Colonic mucosa (tissue), 4 donors: ENCODE measurements at regions not wholly inside any gene's neighbourhood (a gene's known extent, or its start where the extent isn't known, plus 50 kb on each side); places are given as distances from the start of the nearest gene placed in this dataset.
"Not testable (repeated sequence)": the region's sequence is repeated elsewhere in the genome, so short reads cannot be mapped to it uniquely, and the experiment has no call there.

Experiments used
- DNase-seq: peaks from one replicate; pipeline ENCODE4 v3.0.0-alpha.2; 2020
- H3K27ac ChIP-seq: fragments of 200-600 bp; one replicate; pipeline ENCODE4 v1.8.0; 2021
- H3K27me3 ChIP-seq: fragments of 200-600 bp; one replicate; pipeline ENCODE4 v1.8.0; 2021
- H3K36me3 ChIP-seq: fragments of 200-600 bp; one replicate; pipeline ENCODE4 v1.8.0; 2021
- H3K4me1 ChIP-seq: fragments of 200-600 bp; one replicate; pipeline ENCODE4 v1.8.0; 2021; ENCODE audit warnings: mild to moderate bottlenecking
- H3K4me3 ChIP-seq: fragments of 200-600 bp; one replicate; pipeline ENCODE4 v1.8.0; 2021
- H3K9ac ChIP-seq, 2 donors: one replicate each; pipeline ENCODE4 v1.7.0; 2013; ENCODE audit warnings: control low read depth in 2 of 2, low read depth in 2 of 2, low read length in 2 of 2
- H3K9me3 ChIP-seq: fragments of 200-600 bp; one replicate; pipeline ENCODE4 v1.8.0; 2021
- intact Hi-C: fragments of 100-400 bp; cut with DNase I; formaldehyde crosslinking; loops from one replicate; pipeline ENCODE4 v1.14.1; 2022
- TF ChIP-seq, protein P1 (sequence below): fragments of 200-600 bp; IDR thresholded peaks from one replicate; pipeline ENCODE4 v1.8.0; 2022; ENCODE audit warnings: antibody characterized with exemption, mild to moderate bottlenecking
- donor health status: healthy.
- donor health status: DM: no; HTN: no; CAD: no.
- donor health status: DM: no; HTN: no; CAD: no.

DNA sequence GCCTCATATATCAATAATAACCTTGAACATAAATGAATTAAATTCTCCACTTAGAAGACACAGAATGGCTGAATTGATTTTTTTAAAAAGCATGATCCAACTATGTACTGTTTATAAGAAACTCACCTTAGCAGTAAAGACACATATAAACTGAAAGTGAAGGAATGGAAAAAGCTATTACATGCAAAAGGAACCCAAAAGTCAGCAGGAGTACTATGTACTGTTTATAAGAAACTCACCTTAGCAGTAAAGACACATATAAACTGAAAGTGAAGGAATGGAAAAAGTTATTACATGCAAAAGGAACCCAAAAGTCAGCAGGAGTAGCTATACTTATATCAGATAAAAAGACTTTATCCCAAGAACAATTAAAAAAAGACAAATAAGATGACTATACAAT, 204.8 kb downstream of the TMEM161B start:
- no peak overlapping the region for H3K27ac ChIP-seq
- no peaks in the 10 kb centered on the region for H3K4me1 ChIP-seq
- intact Hi-C loops = no loop called here
- DNase-seq = no peak
- no peak overlapping the region for H3K4me3 ChIP-seq
- TF ChIP-seq, protein P1, sequence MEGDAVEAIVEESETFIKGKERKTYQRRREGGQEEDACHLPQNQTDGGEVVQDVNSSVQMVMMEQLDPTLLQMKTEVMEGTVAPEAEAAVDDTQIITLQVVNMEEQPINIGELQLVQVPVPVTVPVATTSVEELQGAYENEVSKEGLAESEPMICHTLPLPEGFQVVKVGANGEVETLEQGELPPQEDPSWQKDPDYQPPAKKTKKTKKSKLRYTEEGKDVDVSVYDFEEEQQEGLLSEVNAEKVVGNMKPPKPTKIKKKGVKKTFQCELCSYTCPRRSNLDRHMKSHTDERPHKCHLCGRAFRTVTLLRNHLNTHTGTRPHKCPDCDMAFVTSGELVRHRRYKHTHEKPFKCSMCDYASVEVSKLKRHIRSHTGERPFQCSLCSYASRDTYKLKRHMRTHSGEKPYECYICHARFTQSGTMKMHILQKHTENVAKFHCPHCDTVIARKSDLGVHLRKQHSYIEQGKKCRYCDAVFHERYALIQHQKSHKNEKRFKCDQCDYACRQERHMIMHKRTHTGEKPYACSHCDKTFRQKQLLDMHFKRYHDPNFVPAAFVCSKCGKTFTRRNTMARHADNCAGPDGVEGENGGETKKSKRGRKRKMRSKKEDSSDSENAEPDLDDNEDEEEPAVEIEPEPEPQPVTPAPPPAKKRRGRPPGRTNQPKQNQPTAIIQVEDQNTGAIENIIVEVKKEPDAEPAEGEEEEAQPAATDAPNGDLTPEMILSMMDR = no peak
- no peaks in the 10 kb centered on the region for H3K36me3 ChIP-seq
- no peaks in the 10 kb centered on the region for H3K9me3 ChIP-seq
- H3K27me3 ChIP-seq = no peaks in the 10 kb centered on the region
- no peak overlapping the region for H3K9ac ChIP-seq

DNA sequence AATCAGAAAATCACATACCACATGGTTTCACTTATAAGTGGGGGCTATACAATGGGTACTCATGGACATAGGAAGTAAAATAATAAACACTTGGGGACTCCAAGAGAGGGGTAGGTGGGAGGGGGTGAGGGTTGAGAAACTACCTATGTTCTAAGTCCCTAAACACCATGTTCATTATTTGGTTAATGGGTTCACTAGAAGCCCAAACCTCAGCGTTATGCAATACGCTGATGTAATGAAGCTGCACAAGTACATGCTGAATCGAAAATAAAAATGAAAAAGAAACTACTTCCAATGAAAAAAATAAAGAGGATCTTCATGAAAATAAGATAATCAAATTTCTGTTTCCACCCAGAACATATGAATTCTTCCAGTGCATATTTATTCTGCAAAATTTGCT, 208.5 kb downstream of the TMEM161B start:
- Histone ChIP-seq H3K9me3 (no peaks in the 10 kb centered on the region), H3K36me3 (no peaks in the 10 kb centered on the region), H3K9ac (no peak overlapping the region), H3K4me3 (no peak overlapping the region), H3K27ac (no peak overlapping the region), H3K27me3 (no peaks in the 10 kb centered on the region), H3K4me1 (no peaks in the 10 kb centered on the region)
- TF ChIP-seq, protein P1 = no peak
- DNase-seq = no peak
- intact Hi-C loops = no loop called here

DNA sequence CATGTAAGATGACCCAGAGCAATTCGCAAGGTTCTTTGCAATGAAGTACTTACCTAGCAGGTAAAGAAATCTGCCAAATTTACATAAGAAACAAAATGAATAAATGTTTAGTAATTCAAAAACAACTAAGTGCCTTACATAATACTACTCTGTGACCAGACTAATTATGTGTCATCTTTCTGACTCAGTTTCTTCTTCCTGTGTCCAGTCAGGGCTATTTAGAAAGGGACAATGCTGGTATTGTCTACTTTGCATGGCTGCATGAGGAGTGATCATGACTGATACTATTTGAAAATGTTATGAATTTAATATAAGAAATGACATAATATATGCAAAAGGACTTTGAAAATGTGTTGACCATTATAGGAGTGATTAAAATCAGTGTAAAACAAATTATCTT, 210.0 kb downstream of the TMEM161B start:
- DNase-seq = no peak
- H3K9ac ChIP-seq = no peak overlapping the region
- no peaks in the 10 kb centered on the region for H3K4me1 ChIP-seq
- no peaks in the 10 kb centered on the region for H3K27me3 ChIP-seq
- TF ChIP-seq, protein P1 = no peak
- no peak overlapping the region for H3K27ac ChIP-seq
- H3K4me3 ChIP-seq = no peak overlapping the region
- intact Hi-C loops = no loop called here
- H3K36me3 ChIP-seq = no peaks in the 10 kb centered on the region
- no peaks in the 10 kb centered on the region for H3K9me3 ChIP-seq

DNA sequence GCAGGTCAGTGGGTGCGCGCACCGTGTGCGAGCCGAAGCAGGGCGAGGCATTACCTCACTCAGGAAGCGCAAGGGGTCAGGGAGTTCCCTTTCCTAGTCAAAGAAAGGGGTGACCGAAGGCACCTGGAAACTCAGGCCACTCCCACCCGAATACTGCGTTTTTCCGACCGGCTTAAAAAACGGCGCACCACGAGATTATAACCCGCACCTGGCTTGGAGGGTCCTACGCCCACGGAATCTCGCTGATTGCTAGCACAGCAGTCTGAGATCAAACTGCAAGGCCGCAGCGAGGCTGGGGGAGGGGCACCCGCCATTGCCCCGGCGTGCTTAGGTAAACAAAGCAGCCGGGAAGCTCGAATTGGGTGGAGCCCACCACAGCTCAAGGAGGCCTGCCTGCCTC, 216.2 kb downstream of the TMEM161B start:
- DNase-seq, H3K4me1 ChIP-seq, H3K9ac ChIP-seq, intact Hi-C loops, H3K36me3 ChIP-seq, H3K27ac ChIP-seq, H3K4me3 ChIP-seq, H3K27me3 ChIP-seq, H3K9me3 ChIP-seq: not testable (repeated sequence)

DNA sequence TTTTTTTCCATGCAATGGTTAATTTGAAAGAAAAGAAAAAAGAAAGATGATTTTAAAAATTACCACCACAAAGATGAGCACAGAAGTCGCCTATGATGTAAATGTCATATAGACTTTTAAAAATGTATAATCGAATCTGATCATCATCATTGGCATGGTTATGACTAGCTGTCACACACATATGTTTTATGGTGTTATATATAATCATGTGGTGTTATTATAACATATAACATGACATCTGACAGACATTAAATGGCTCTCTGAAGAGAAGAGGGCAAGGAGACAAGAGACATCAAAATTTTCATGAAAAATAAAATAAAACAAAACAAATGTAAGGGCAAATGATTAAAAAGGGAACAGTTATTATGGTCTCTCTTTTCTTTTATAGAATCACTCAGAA, 217.5 kb downstream of the TMEM161B start:
- Histone ChIP-seq H3K36me3 (no peaks in the 10 kb centered on the region), H3K27ac (no peak overlapping the region), H3K9ac (no peak overlapping the region), H3K27me3 (no peaks in the 10 kb centered on the region), H3K4me3 (no peak overlapping the region), H3K4me1 (no peaks in the 10 kb centered on the region), H3K9me3 (no peaks in the 10 kb centered on the region)
- TF ChIP-seq, protein P1 = no peak
- intact Hi-C loops = no loop called here
- DNase-seq = no peak

DNA sequence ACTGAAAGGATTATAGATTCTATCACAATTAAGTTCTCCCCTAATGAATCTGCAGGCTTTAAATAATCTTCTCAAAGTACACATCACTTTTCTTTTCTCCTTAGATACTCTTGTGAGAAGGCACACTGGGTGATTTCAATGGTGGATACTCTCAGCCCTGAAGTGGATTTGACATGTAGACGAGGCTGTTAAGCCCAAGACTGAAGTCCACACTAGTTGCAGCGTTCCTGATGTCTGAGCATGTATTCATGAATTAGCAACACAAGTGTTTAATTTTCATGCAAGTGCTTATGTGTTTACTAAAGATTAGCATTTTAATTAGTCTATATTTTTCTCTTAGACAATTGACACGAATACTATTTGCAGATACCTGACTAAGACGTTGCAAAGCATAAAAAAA, 218.9 kb downstream of the TMEM161B start:
- Histone ChIP-seq H3K4me1 (no peaks in the 10 kb centered on the region), H3K36me3 (no peaks in the 10 kb centered on the region), H3K9me3 (no peaks in the 10 kb centered on the region), H3K9ac (no peak overlapping the region), H3K4me3 (no peak overlapping the region), H3K27ac (no peak overlapping the region), H3K27me3 (no peaks in the 10 kb centered on the region)
- intact Hi-C loops = no loop called here
- DNase-seq = no peak
- TF ChIP-seq, protein P1 = no peak
